Keratinocyte (primary cell): ENCODE measurements at regions not wholly inside any gene's neighbourhood (a gene's known extent, or its start where the extent isn't known, plus 50 kb on each side); places are given as distances from the start of the nearest gene placed in this dataset.

Experiments
- DNase-seq: peaks from one replicate; pipeline ENCODE4 v3.0.0-alpha.2; 2011; ENCODE audit warnings: low read depth, missing footprints, low spot score
- FAIRE-seq: peaks from 2 replicates; lab custom pipeline; 2011; peaks lifted over from hg19 to GRCh38; lab: Jason Lieb, UNC
- H2AFZ ChIP-seq: 2 replicates; pipeline ENCODE4 v1.6.0; 2012; ENCODE audit warnings: low read length, control low read depth, inconsistent platforms; ENCODE audit not compliant: control insufficient read depth
- H3K27ac ChIP-seq: 2 replicates; pipeline ENCODE4 v1.5.1; 2011; ENCODE audit warnings: low read length; ENCODE audit not compliant: control insufficient read depth, insufficient read depth
- H3K27me3 ChIP-seq: 3 replicates; pipeline ENCODE4 v1.6.0; 2011; ENCODE audit warnings: low read length; ENCODE audit not compliant: control insufficient read depth, insufficient read depth; ENCODE audit errors: extremely low read depth
- H3K36me3 ChIP-seq, 2 experiments: 2 replicates in 1 of 2; 3 replicates in 1 of 2; pipeline ENCODE4 v1.5.1; 2011; ENCODE audit warnings: low read length in 2 of 2, mild to moderate bottlenecking in 1 of 2; ENCODE audit not compliant: control insufficient read depth in 2 of 2, insufficient read depth in 2 of 2; ENCODE audit errors: extremely low read depth in 1 of 2
- H3K4me1 ChIP-seq: 3 replicates; pipeline ENCODE4 v1.5.1; 2011; ENCODE audit warnings: low read length; ENCODE audit not compliant: control insufficient read depth, insufficient read depth; ENCODE audit errors: extremely low read depth
- H3K4me2 ChIP-seq: 3 replicates; pipeline ENCODE4 v1.6.0; 2011; ENCODE audit warnings: low read depth, low read length; ENCODE audit not compliant: control insufficient read depth, insufficient read depth; ENCODE audit errors: extremely low read depth
- H3K4me3 ChIP-seq, 3 experiments: fragments of 200-600 bp in 1 of 3; sonication (generic) in 1 of 3; 2 replicates in 2 of 3; 3 replicates in 1 of 3; pipeline ENCODE4 v1.5.1; 2011 to 2016; ENCODE audit warnings: low read length in 3 of 3, mild to moderate bottlenecking in 3 of 3, control low read depth in 2 of 3, inconsistent platforms in 1 of 3, low read depth in 1 of 3, mixed read lengths in 1 of 3, mixed run types in 1 of 3, moderate library complexity in 1 of 3; ENCODE audit not compliant: control insufficient read depth in 2 of 3, insufficient read depth in 2 of 3; ENCODE audit errors: extremely low read depth in 1 of 3
- H3K79me2 ChIP-seq: 2 replicates; pipeline ENCODE4 v1.6.0; 2012; ENCODE audit warnings: low read length; ENCODE audit not compliant: control insufficient read depth, insufficient read depth
- H3K9ac ChIP-seq: 3 replicates; pipeline ENCODE4 v1.6.0; 2011; ENCODE audit warnings: low read length; ENCODE audit not compliant: control insufficient read depth, insufficient read depth; ENCODE audit errors: extremely low read depth
- H3K9me1 ChIP-seq: 3 replicates; pipeline ENCODE4 v1.6.0; 2011; ENCODE audit warnings: low read length; ENCODE audit not compliant: control insufficient read depth, insufficient read depth; ENCODE audit errors: extremely low read depth
- H3K9me3 ChIP-seq: 2 replicates; pipeline ENCODE4 v1.5.1; 2012; ENCODE audit warnings: low read depth, low read length; ENCODE audit not compliant: control insufficient read depth
- H4K20me1 ChIP-seq: 3 replicates; pipeline ENCODE4 v1.6.0; 2011; ENCODE audit warnings: low read length; ENCODE audit not compliant: control insufficient read depth, insufficient read depth; ENCODE audit errors: extremely low read depth
- CTCF ChIP-seq, 3 experiments: IDR thresholded peaks in 1 of 3; conservative IDR thresholded peaks in 1 of 3; optimal IDR thresholded peaks in 1 of 3; 2 replicates in 2 of 3; 3 replicates in 1 of 3; pipeline versions ENCODE3 to v1.5.1; 2011; ENCODE audit warnings: low read length in 3 of 3, mild to moderate bottlenecking in 3 of 3, moderate library complexity in 2 of 3, control low read depth in 1 of 3, inconsistent platforms in 1 of 3; ENCODE audit not compliant: insufficient read depth in 2 of 3; ENCODE audit errors: extremely low read depth in 1 of 3
- EZH2 ChIP-seq: IDR thresholded peaks from one replicate; pipeline ENCODE4 v1.6.1; 2012; ENCODE audit warnings: inconsistent platforms, mild to moderate bottlenecking, low read length, moderate library complexity
- dilution Hi-C: fragments of 300-500 bp; cut with MboI; formaldehyde crosslinking; loops from one replicate; pipeline ENCODE4 v1.7.0; 2020; ENCODE audit warnings: low sequenced_read_pairs; ENCODE audit not compliant: extremely low pct_ligation_motif_present

- FAIRE-seq: peak; percentile 46
- H3K79me2 ChIP-seq: no peaks in the 10 kb centered on the region
These were observed 99.0 kb upstream of the PREP start for GRCh38 chr6:105501826-105502344.

GRCh38 chr6:105501246-105501645, 98.4 kb upstream of the PREP start:
- H3K27ac ChIP-seq: no peak overlapping the region
- no peak overlapping the region for H3K4me2 ChIP-seq
- no peak for FAIRE-seq

More at GRCh38 chr6:105501826-105502344, 99.0 kb upstream of the PREP start:
- no peak overlapping the region for H3K27ac ChIP-seq
- TF ChIP-seq CTCF (optimal IDR thresholded peaks at IDR 0.05 in 1 of 3, IDR thresholded peaks at IDR 0.05 in 1 of 3, conservative IDR thresholded peaks at IDR 0.05 in 1 of 3; ENCODE audit: extremely low read depth in 1 of 3, insufficient read depth in 2 of 3, low read length in 3 of 3) (no peak), EZH2 (no peak)
- DNase-seq: no peak
- peaks cover 7% of the 10 kb centered on the region for H3K4me1 ChIP-seq
- H2AFZ ChIP-seq: no peak overlapping the region
- no peaks in the 10 kb centered on the region for H4K20me1 ChIP-seq
- no peak overlapping the region for H3K4me3 ChIP-seq
- no peaks in the 10 kb centered on the region for H3K9me1 ChIP-seq
- dilution Hi-C loops: no loop called here
- H3K27me3 ChIP-seq: no peaks in the 10 kb centered on the region
- H3K9ac ChIP-seq: no peak overlapping the region
- no peak overlapping the region for H3K4me2 ChIP-seq
- H3K36me3 ChIP-seq: no peaks in the 10 kb centered on the region
- no peaks in the 10 kb centered on the region for H3K9me3 ChIP-seq

More at GRCh38 chr6:105501246-105501645, 98.4 kb upstream of the PREP start:
- Histone ChIP-seq H3K4me3 (no peak overlapping the region), H3K9me3 (no peaks in the 10 kb centered on the region), H2AFZ (no peak overlapping the region), H3K36me3 (no peaks in the 10 kb centered on the region), H4K20me1 (no peaks in the 10 kb centered on the region), H3K79me2 (no peaks in the 10 kb centered on the region), H3K4me1 (peaks cover 7% of the 10 kb centered on the region), H3K27me3 (no peaks in the 10 kb centered on the region), H3K9ac (no peak overlapping the region), H3K9me1 (no peaks in the 10 kb centered on the region)
- dilution Hi-C loops: no loop called here
- TF ChIP-seq EZH2 (no peak), CTCF (optimal IDR thresholded peaks at IDR 0.05 in 1 of 3, IDR thresholded peaks at IDR 0.05 in 1 of 3, conservative IDR thresholded peaks at IDR 0.05 in 1 of 3; ENCODE audit: extremely low read depth in 1 of 3, insufficient read depth in 2 of 3, low read length in 3 of 3) (no peak)
- no peak for DNase-seq
